Sigmoid colon (tissue), 6 donors: ENCODE measurements at regions not wholly inside any gene's neighbourhood (a gene's known extent, or its start where the extent isn't known, plus 50 kb on each side); places are given as distances from the start of the nearest gene placed in this dataset.

Source experiments
- DNase-seq: peaks from one replicate; pipeline ENCODE4 v3.0.0-alpha.2; 2019
- H3K27ac ChIP-seq, 4 donors: fragments of 200-600 bp; sonication (generic); one replicate each; pipeline ENCODE4 v1.5.1; 2016 to 2019; ENCODE audit warnings: mild to moderate bottlenecking in 1 of 4
- H3K27me3 ChIP-seq, 3 donors: fragments of 200-600 bp; sonication (generic); one replicate each; pipeline ENCODE4 v1.5.1; 2019; ENCODE audit warnings: mild to moderate bottlenecking in 1 of 3
- H3K36me3 ChIP-seq, 4 donors: fragments of 200-600 bp; sonication (generic); one replicate each; pipeline ENCODE4 v1.5.1; 2016 to 2019
- H3K4me1 ChIP-seq, 4 donors: fragments of 200-600 bp; sonication (generic); one replicate each; pipeline ENCODE4 v1.5.1; 2017 to 2019
- H3K4me3 ChIP-seq, 4 donors: fragments of 200-600 bp; sonication (generic); one replicate each; pipeline ENCODE4 v1.5.1; 2017 to 2019; ENCODE audit warnings: mild to moderate bottlenecking in 2 of 4, moderate library complexity in 1 of 4
- H3K9me3 ChIP-seq, 4 donors: fragments of 200-600 bp in 3 of 4; sonication (generic) in 3 of 4; one replicate each; pipeline versions ENCODE4 v1.5.1 to v1.6.1; 2013 to 2019
- EP300 ChIP-seq, 4 donors: sonication (generic); formaldehyde crosslinking; IDR thresholded peaks; one replicate each; pipeline ENCODE4 v1.6.1; 2017; ENCODE audit warnings: antibody characterized with exemption in 4 of 4
- POLR2A ChIP-seq, 2 donors: fragments of 450-650 bp; IDR thresholded peaks; one replicate each; pipeline ENCODE4 v1.6.1; 2016; ENCODE audit warnings: antibody characterized with exemption in 2 of 2, mild to moderate bottlenecking in 2 of 2, moderate library complexity in 2 of 2
- POLR2AphosphoS5 ChIP-seq, 4 donors: sonication (generic); formaldehyde crosslinking; IDR thresholded peaks; one replicate each; pipeline ENCODE4 v1.6.1; 2017; ENCODE audit warnings: antibody characterized with exemption in 4 of 4
- WGBS, 2 donors: extraction: QIAGEN DNeasy Blood & Tissue Kit; methylation state at CpG; one replicate each; pipeline ENCODE4 v1.1.7; 2013; 5-methylcytosine and 5-hydroxymethylcytosine counted together
- intact Hi-C: fragments of 100-400 bp; cut with DNase I; formaldehyde crosslinking; loops from one replicate; pipeline ENCODE4 v1.15.1; 2023
- TF ChIP-seq, protein P1 (sequence below), 4 experiments: fragments of 450-650 bp in 3 of 4; fragments of 200-600 bp in 1 of 4; IDR thresholded peaks; one replicate each; pipeline ENCODE4 v1.5.1; 2016 to 2019; ENCODE audit warnings: antibody characterized with exemption in 4 of 4, mild to moderate bottlenecking in 3 of 4, moderate library complexity in 2 of 4
- donor health status: healthy with polysubstance abuse.
- donor health status: healthy.

DNA sequence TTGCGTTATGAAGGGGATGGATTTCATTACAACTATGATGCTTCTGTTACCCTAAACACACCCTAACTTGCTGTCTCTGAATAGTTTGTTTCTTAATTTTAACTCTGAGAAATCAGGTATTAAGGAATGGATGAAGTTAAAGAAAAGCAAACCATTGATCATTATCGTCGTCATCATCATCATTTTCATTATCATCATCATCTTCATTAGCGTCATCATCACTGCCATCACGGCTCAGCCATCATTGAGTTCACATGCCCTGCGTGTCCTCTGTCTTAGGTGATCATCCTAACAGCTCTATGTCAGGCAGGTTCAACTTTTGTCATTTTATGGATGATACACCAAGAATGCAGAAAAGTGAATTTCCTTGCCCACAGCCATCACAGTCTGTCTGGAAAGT, 477.5 kb upstream of the EEF2KMT start:
- intact Hi-C loops: no loop called here
- no peak for DNase-seq
- 94 to 95% methylated on average over 6 of the region's 6 CpGs for WGBS, 2 donors

DNA sequence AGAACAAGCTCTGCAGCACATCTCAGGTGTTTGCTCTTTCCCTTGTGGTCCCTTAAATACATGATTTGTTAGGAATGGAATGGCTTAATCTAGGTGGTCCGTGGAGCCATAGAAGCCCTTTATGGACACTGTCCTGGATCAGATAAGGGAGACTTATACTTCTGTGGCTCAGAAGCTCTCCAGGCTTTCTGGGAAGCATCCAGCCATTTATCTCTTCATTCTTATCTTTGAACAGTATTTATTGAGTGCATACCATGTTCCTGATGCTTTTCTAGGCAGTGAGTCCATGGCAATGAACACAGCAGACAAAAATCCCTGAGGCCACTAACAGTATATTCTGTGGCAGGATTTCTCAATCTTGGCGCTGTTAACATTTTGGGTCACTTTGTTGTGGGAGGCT, 474.5 kb upstream of the EEF2KMT start:
- Histone ChIP-seq H3K36me3 (no peaks in the 10 kb centered on the region), H3K4me1 (no peaks in the 10 kb centered on the region), H3K9me3 (no peaks in the 10 kb centered on the region), H3K27me3 (no peaks in the 10 kb centered on the region), H3K4me3 (no peak overlapping the region), H3K27ac (no peak overlapping the region)
- DNase-seq: no peak
- intact Hi-C loops: no loop called here
- TF ChIP-seq POLR2AphosphoS5 (IDR thresholded peaks at IDR 0.05) (no peak), EP300 (IDR thresholded peaks at IDR 0.05) (no peak), POLR2A (IDR thresholded peaks at IDR 0.05) (no peak)
- TF ChIP-seq, protein P1, sequence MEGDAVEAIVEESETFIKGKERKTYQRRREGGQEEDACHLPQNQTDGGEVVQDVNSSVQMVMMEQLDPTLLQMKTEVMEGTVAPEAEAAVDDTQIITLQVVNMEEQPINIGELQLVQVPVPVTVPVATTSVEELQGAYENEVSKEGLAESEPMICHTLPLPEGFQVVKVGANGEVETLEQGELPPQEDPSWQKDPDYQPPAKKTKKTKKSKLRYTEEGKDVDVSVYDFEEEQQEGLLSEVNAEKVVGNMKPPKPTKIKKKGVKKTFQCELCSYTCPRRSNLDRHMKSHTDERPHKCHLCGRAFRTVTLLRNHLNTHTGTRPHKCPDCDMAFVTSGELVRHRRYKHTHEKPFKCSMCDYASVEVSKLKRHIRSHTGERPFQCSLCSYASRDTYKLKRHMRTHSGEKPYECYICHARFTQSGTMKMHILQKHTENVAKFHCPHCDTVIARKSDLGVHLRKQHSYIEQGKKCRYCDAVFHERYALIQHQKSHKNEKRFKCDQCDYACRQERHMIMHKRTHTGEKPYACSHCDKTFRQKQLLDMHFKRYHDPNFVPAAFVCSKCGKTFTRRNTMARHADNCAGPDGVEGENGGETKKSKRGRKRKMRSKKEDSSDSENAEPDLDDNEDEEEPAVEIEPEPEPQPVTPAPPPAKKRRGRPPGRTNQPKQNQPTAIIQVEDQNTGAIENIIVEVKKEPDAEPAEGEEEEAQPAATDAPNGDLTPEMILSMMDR (IDR thresholded peaks at IDR 0.05): no peak
- 82 to 93% methylated on average over 2 of the region's 2 CpGs for WGBS, 2 donors

More for the DNA sequence above, 477.5 kb upstream of the EEF2KMT start:
- H3K4me1 ChIP-seq: no peaks in the 10 kb centered on the region
- no peaks in the 10 kb centered on the region for H3K36me3 ChIP-seq
- no peak overlapping the region for H3K27ac ChIP-seq
- H3K27me3 ChIP-seq: peaks cover 0 to 5% (median 0%) of the 10 kb centered on the region in 3 donors
- no peak overlapping the region for H3K4me3 ChIP-seq
- TF ChIP-seq POLR2A (IDR thresholded peaks at IDR 0.05) (no peak), EP300 (IDR thresholded peaks at IDR 0.05) (no peak), POLR2AphosphoS5 (IDR thresholded peaks at IDR 0.05) (no peak)
- TF ChIP-seq, protein P1 (IDR thresholded peaks at IDR 0.05): no peak
- no peaks in the 10 kb centered on the region for H3K9me3 ChIP-seq

- no peaks in the 10 kb centered on the region for H3K9me3 ChIP-seq
- H3K36me3 ChIP-seq: no peaks in the 10 kb centered on the region
- DNase-seq: no peak
- intact Hi-C loops: no loop called here
- no peak overlapping the region for H3K27ac ChIP-seq
- no peak overlapping the region for H3K4me3 ChIP-seq
- no peaks in the 10 kb centered on the region for H3K27me3 ChIP-seq
- TF ChIP-seq POLR2AphosphoS5 (IDR thresholded peaks at IDR 0.05) (no peak), POLR2A (IDR thresholded peaks at IDR 0.05) (no peak), EP300 (IDR thresholded peaks at IDR 0.05) (no peak)
- TF ChIP-seq, protein P1 (IDR thresholded peaks at IDR 0.05): no peak
- WGBS, 2 donors: 81 to 91% methylated on average over 8 of the region's 8 CpGs
- H3K4me1 ChIP-seq: no peaks in the 10 kb centered on the region
These were observed 473.9 kb upstream of the EEF2KMT start for GRCh38 chr16:5571446-5571845.

DNA sequence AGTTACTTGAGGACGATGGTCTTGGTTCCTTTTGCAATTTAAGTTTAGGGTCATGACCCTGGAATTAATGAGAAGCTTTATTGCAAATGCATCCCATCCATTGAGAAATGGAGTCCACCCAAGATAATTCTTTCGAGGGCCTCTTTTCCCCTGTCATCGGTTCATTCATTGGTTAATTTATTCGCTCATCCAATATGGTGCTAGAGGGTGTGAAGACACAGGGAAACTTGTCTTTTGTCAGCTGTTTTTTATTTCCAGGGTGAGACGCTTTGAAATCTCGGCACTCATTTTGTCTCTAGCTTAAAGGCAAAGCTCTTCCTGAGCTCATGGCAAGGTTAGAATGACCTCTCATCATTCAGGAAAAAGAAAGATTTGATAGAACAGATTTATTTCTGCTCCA, 464.2 kb upstream of the EEF2KMT start:
- Histone ChIP-seq H3K27me3 (no peaks in the 10 kb centered on the region), H3K4me3 (no peak overlapping the region), H3K4me1 (no peaks in the 10 kb centered on the region), H3K27ac (no peak overlapping the region), H3K36me3 (no peaks in the 10 kb centered on the region), H3K9me3 (no peaks in the 10 kb centered on the region)
- intact Hi-C loops: no loop called here
- DNase-seq: no peak
- WGBS, 2 donors: 82 to 89% methylated on average over 6 of the region's 6 CpGs
- no peak for TF ChIP-seq POLR2AphosphoS5 (IDR thresholded peaks at IDR 0.05)
- TF ChIP-seq, protein P1 (IDR thresholded peaks at IDR 0.05): no peak

GRCh38 chr16:5560084-5560483, 462.5 kb upstream of the EEF2KMT start:
- H3K36me3 ChIP-seq: no peaks in the 10 kb centered on the region
- no peak for DNase-seq
- no peak overlapping the region for H3K4me3 ChIP-seq
- H3K4me1 ChIP-seq: no peaks in the 10 kb centered on the region
- intact Hi-C loops: no loop called here
- WGBS, 2 donors: 74% methylated on average over 2 of the region's 2 CpGs
- H3K9me3 ChIP-seq: no peaks in the 10 kb centered on the region
- no peak overlapping the region for H3K27ac ChIP-seq
- TF ChIP-seq, protein P1 (IDR thresholded peaks at IDR 0.05): no peak
- TF ChIP-seq POLR2A (IDR thresholded peaks at IDR 0.05) (no peak), EP300 (IDR thresholded peaks at IDR 0.05) (no peak)
- H3K27me3 ChIP-seq: no peaks in the 10 kb centered on the region
